ENCODE measurements at regions not wholly inside any gene's neighbourhood (a gene's known extent, or its start where the extent isn't known, plus 50 kb on each side); places are given as distances from the start of the nearest gene placed in this dataset.

DNA sequence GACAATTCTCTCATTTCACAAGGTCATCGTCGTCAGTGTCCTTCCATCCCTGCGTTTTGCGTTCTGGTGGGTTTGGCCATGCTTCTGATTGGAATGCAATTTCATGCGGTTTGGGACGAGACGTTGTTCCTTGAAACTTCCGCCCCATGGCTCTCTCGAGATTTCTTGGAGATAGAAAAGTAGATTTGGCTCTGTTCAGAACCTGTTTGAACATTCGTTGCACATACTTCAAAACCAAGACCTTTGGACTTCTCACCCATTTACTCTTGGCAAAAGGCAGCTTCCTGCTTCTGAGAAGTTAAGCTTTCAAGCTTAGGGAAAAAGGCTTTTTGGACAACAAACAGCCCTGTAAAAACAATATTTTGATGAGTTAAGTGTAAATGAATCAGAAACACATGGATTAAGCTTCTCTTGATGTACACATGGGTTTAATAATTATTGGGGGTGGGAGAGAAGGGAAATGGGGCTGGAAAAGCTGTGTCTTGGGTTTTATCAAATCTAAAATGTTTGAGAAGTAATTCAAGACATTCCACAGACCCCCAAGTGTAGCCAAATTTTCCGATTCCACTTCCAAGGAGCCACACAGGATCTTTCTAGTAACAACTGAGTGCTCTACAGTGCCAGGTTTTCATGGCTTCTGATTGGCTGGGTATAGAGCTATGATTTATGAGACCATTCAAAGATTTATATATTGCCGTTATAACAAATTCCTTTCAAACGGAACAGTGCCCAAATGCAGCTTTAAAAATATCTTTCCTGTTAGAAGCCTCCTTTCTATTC, 467.2 kb downstream of the MED13L start:
- intact Hi-C loops (cut with DNase I) = no loop called here
- no peaks in the 10 kb centered on the region for H3K36me3 ChIP-seq (replicated peaks in 1 of 2; ENCODE audit: insufficient read depth in 1 of 2, low read depth in 2 of 2)
- H3K27me3 ChIP-seq = no peaks in the 10 kb centered on the region
- peak overlapping the region in 1 of 4 donors; percentile 33 for H3K27ac ChIP-seq
- peak in 3 of 4 donors; percentile 6 to 17 (median 12) for DNase-seq
- no peak for TF ChIP-seq POLR2A (IDR thresholded peaks at IDR 0.05)
- TF ChIP-seq, protein P1, sequence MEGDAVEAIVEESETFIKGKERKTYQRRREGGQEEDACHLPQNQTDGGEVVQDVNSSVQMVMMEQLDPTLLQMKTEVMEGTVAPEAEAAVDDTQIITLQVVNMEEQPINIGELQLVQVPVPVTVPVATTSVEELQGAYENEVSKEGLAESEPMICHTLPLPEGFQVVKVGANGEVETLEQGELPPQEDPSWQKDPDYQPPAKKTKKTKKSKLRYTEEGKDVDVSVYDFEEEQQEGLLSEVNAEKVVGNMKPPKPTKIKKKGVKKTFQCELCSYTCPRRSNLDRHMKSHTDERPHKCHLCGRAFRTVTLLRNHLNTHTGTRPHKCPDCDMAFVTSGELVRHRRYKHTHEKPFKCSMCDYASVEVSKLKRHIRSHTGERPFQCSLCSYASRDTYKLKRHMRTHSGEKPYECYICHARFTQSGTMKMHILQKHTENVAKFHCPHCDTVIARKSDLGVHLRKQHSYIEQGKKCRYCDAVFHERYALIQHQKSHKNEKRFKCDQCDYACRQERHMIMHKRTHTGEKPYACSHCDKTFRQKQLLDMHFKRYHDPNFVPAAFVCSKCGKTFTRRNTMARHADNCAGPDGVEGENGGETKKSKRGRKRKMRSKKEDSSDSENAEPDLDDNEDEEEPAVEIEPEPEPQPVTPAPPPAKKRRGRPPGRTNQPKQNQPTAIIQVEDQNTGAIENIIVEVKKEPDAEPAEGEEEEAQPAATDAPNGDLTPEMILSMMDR (IDR thresholded peaks at IDR 0.05) = no peak
- WGBS, 2 donors = 51 to 54% methylated on average over 13 of the region's 13 CpGs
- no peaks in the 10 kb centered on the region for H3K9me3 ChIP-seq
- no peak overlapping the region for H3K4me3 ChIP-seq
- H3K4me1 ChIP-seq = no peaks in the 10 kb centered on the region
- peak; percentile 64 for ATAC-seq

DNA sequence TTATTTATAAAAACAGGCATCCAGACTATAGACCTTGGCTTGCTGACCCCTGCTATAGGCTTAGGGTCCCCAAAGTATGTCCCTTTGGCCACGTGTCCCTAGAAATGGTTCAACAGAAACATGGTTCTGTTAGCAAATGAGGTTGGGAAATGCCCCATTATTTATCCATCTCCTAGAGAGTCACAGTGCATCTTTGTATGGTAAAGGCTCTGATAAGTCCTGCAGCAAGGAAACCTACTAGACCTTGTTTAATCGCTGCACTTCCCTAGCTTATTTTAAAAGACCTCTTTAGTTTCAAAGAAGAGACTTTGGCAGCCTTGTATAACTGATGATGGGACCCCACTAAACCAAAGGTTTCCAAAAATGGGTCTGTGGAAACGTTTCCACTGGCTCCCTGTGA, 471.5 kb downstream of the MED13L start:
- ATAC-seq = no peak
- H3K9me3 ChIP-seq = no peaks in the 10 kb centered on the region
- no peaks in the 10 kb centered on the region for H3K27me3 ChIP-seq
- no peak overlapping the region for H3K27ac ChIP-seq
- H3K36me3 ChIP-seq (replicated peaks in 1 of 2; ENCODE audit: insufficient read depth in 1 of 2, low read depth in 2 of 2) = no peaks in the 10 kb centered on the region
- no peaks in the 10 kb centered on the region for H3K4me1 ChIP-seq
- DNase-seq = no peak
- H3K4me3 ChIP-seq = no peak overlapping the region
- 49 to 53% methylated on average over 3 of the region's 3 CpGs for WGBS, 2 donors
- intact Hi-C loops (cut with DNase I) = no loop called here
- TF ChIP-seq, protein P1 (IDR thresholded peaks at IDR 0.05) = no peak
- no peak for TF ChIP-seq POLR2A (IDR thresholded peaks at IDR 0.05)

DNA sequence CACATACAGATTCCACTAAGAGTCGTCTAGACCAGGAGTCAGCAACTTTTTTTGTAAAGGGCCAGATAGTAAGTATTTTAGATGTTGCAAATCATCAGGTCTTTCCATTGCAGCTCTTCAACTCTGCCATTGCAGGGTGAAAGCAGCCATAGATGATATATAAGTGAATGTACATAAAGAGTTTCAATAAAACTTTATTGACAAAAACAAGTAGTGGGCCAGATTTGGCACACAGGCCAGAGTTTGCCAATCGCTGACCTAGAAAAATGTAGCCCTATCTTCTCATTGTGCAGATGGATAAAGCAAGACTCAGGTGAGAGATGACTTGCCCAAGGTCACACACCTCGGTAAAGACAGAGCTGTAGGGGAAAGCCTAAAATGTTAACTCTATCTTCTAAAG, 474.7 kb downstream of the MED13L start:
- ATAC-seq (no peak), DNase-seq (no peak)
- no peaks in the 10 kb centered on the region for H3K4me1 ChIP-seq
- H3K27me3 ChIP-seq = no peaks in the 10 kb centered on the region
- no peak overlapping the region for H3K4me3 ChIP-seq
- no peaks in the 10 kb centered on the region for H3K36me3 ChIP-seq (replicated peaks in 1 of 2; ENCODE audit: insufficient read depth in 1 of 2, low read depth in 2 of 2)
- no peak overlapping the region for H3K27ac ChIP-seq
- 41 to 50% methylated on average over 3 of the region's 3 CpGs for WGBS, 2 donors
- intact Hi-C loops (cut with DNase I) = no loop called here
- no peaks in the 10 kb centered on the region for H3K9me3 ChIP-seq
- no peak for TF ChIP-seq POLR2A (IDR thresholded peaks at IDR 0.05)
- TF ChIP-seq, protein P1 (IDR thresholded peaks at IDR 0.05) = no peak

DNA sequence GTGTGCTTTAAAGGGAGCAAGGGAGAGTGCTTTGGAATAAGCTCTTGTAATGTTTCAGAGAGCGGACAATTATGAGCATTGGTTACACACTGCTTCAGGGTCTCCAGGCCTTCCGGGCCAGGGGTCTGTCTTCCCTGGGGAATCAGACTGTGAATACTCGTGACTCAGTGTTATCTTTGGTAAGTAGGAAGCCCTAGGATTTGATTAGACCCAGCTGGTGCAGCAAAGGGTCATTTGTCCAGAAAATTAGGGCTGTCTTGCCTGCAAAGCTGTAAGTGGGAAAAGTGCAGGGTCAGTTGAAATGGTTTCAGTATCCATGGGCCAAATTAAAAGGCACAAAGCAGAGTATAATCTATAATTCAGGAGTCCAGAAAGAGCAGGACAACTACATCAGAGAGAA, 475.6 kb downstream of the MED13L start:
- WGBS, 2 donors = 38 to 41% methylated on average over 3 of the region's 3 CpGs
- Histone ChIP-seq H3K9me3 (no peaks in the 10 kb centered on the region), H3K4me3 (no peak overlapping the region), H3K27me3 (no peaks in the 10 kb centered on the region), H3K36me3 (replicated peaks in 1 of 2; ENCODE audit: insufficient read depth in 1 of 2, low read depth in 2 of 2) (no peaks in the 10 kb centered on the region), H3K4me1 (no peaks in the 10 kb centered on the region), H3K27ac (no peak overlapping the region)
- TF ChIP-seq, protein P1 (IDR thresholded peaks at IDR 0.05) = no peak
- TF ChIP-seq POLR2A (IDR thresholded peaks at IDR 0.05) = no peak
- no peak for DNase-seq
- no peak for ATAC-seq
- intact Hi-C loops (cut with DNase I) = no loop called here

DNA sequence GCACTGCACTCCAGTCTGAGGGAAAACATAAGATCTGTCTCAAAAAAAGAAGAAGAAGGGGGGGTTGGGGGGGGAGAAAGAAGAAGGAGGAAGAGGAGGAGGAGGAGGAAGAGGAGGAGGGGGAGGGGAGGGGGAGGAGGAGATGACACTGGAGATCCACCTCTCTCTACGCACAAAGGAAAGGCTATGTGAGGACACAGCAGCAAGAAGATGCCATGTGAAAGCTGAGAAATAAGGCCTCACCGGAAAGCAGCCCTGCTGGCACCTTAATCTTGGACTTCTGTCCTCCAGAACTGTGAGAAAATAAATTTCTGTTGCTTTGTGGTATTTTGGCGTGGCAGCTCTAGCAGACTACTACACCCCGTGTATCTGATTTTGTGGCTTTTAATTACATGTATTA, 477.9 kb downstream of the MED13L start:
- H3K36me3 ChIP-seq (replicated peaks in 1 of 2; ENCODE audit: insufficient read depth in 1 of 2, low read depth in 2 of 2) = no peaks in the 10 kb centered on the region
- intact Hi-C loops (cut with DNase I) = no loop called here
- no peak overlapping the region for H3K27ac ChIP-seq
- no peak overlapping the region for H3K4me3 ChIP-seq
- H3K4me1 ChIP-seq = no peaks in the 10 kb centered on the region
- H3K27me3 ChIP-seq = no peaks in the 10 kb centered on the region
- TF ChIP-seq, protein P1 (IDR thresholded peaks at IDR 0.05) = no peak
- TF ChIP-seq POLR2A (IDR thresholded peaks at IDR 0.05) = no peak
- no peak for DNase-seq
- no peaks in the 10 kb centered on the region for H3K9me3 ChIP-seq
- ATAC-seq = no peak
- 85 to 86% methylated on average over 3 to 4 of the region's 4 CpGs for WGBS, 2 donors
